ENCODE measurements at regions not wholly inside any gene's neighbourhood (a gene's known extent, or its start where the extent isn't known, plus 50 kb on each side); places are given as distances from the start of the nearest gene placed in this dataset.

GRCh38 chrX:45992402-45993123 lies 552.7 kb downstream of the ZNF674 start:
- Histone ChIP-seq H3K27ac (ENCODE audit: insufficient read depth, low read depth, low read length) (no peak overlapping the region), H3K79me2 (ENCODE audit: control insufficient read depth, insufficient read depth, low read length) (no peaks in the 10 kb centered on the region), H3K9ac (replicated peaks; ENCODE audit: extremely low read depth, insufficient read depth, low read length) (no peak overlapping the region), H2AFZ (ENCODE audit: low read depth, low read length) (no peak overlapping the region), H3K4me1 (ENCODE audit: control insufficient read depth, extremely low read depth, insufficient read depth, low read length) (no peaks in the 10 kb centered on the region), H3K4me3 (replicated peaks in 1 of 3; ENCODE audit: insufficient read depth in 1 of 3, low read depth in 1 of 3, low read length in 3 of 3) (no peak overlapping the region), H4K20me1 (replicated peaks; ENCODE audit: control insufficient read depth, extremely low read depth, insufficient read depth, low read length) (no peaks in the 10 kb centered on the region), H3K27me3 (ENCODE audit: control insufficient read depth in 2 of 2, insufficient read depth in 2 of 2, low read length in 2 of 2) (no peaks in the 10 kb centered on the region), H3K9me3 (replicated peaks; ENCODE audit: control insufficient read depth, insufficient read depth, low read length) (no peaks in the 10 kb centered on the region), H3K9me1 (replicated peaks; ENCODE audit: control insufficient read depth, extremely low read depth, insufficient read depth, low read length) (no peaks in the 10 kb centered on the region), H3K4me2 (ENCODE audit: insufficient read depth, low read length) (no peak overlapping the region), H3K36me3 (ENCODE audit: control insufficient read depth in 2 of 2, extremely low read depth in 1 of 2, insufficient read depth in 2 of 2, low read length in 2 of 2) (no peaks in the 10 kb centered on the region)
- FAIRE-seq, result no peak
- ChIA-PET POLR2A (no interaction called here), CTCF (no interaction called here)
- intact Hi-C loops (cut with micrococcal nuclease), result no loop called here
- DNase-seq (ENCODE audit: low read depth, low spot score), result no peak
- dilution Hi-C loops (cut with MboI; ENCODE audit: extremely low pct_ligation_motif_present, low sequenced_read_pairs), result no loop called here
- no TSS peak for BruUV-seq (replicated peaks)
- TF ChIP-seq EZH2 (IDR thresholded peaks at IDR 0.05; ENCODE audit: borderline replicate concordance, low read depth, low read length, severe bottlenecking) (no peak), GATA2 (IDR thresholded peaks at IDR 0.05; ENCODE audit: insufficient read depth, insufficient read length, low read depth, low read length) (no peak), POLR2A (IDR thresholded peaks at IDR 0.05; ENCODE audit: low read depth, low read length) (no peak), MAX (IDR thresholded peaks at IDR 0.05; ENCODE audit: insufficient read depth, insufficient read length) (no peak), MYC (IDR thresholded peaks at IDR 0.05; ENCODE audit: low read depth, low read length) (no peak), CTCF (IDR thresholded peaks at IDR 0.05; ENCODE audit: extremely low read depth in 1 of 2, insufficient read depth in 1 of 2, low read depth in 1 of 2, low read length in 2 of 2) (no peak), FOS (IDR thresholded peaks at IDR 0.05; ENCODE audit: borderline replicate concordance, insufficient read depth, low read length) (no peak)
